Calu3 (cell line): ENCODE measurements at regions not wholly inside any gene's neighbourhood (a gene's known extent, or its start where the extent isn't known, plus 50 kb on each side); places are given as distances from the start of the nearest gene placed in this dataset.

Experiments used
- BruUV-seq: library from RNA; stranded (reverse); fragments of 400-500 nt; replicated peaks from 2 replicates; lab custom pipeline; 2021; lab: Mats Ljungman, UMichigan
- CTCF ChIA-PET: fragments of 300-600 bp; sonication (Branson Sonifier 250); formaldehyde crosslinking; loops from one replicate; lab custom pipeline; 2022; ENCODE audit warnings: antibody characterized with exemption; lab: Charles Lee
- DNase-seq: peaks from one replicate; pipeline ENCODE4 v3.0.0; 2022
- H3K27ac Mint-ChIP-seq: one replicate; pipeline ENCODE4 v1.8.0; 2022; ENCODE audit warnings: mixed read lengths; ENCODE audit not compliant: unreplicated experiment
- H3K27me3 Mint-ChIP-seq: one replicate; pipeline ENCODE4 v1.8.0; 2022; ENCODE audit warnings: mixed read lengths; ENCODE audit not compliant: unreplicated experiment
- H3K36me3 Mint-ChIP-seq: one replicate; pipeline ENCODE4 v1.8.0; 2022; ENCODE audit warnings: mild to moderate bottlenecking, moderate library complexity, mixed read lengths; ENCODE audit not compliant: insufficient read depth, unreplicated experiment
- H3K4me1 Mint-ChIP-seq: one replicate; pipeline ENCODE4 v1.8.0; 2022; ENCODE audit warnings: mild to moderate bottlenecking, low read depth, mixed read lengths; ENCODE audit not compliant: unreplicated experiment
- H3K4me3 Mint-ChIP-seq: one replicate; pipeline ENCODE4 v1.8.0; 2022; ENCODE audit warnings: mild to moderate bottlenecking, low read depth, moderate library complexity, mixed read lengths; ENCODE audit not compliant: unreplicated experiment
- H3K9me3 Mint-ChIP-seq: one replicate; pipeline ENCODE4 v1.8.0; 2022; ENCODE audit warnings: low read depth, mixed read lengths; ENCODE audit not compliant: unreplicated experiment
- intact Hi-C: fragments of 100-400 bp; cut with micrococcal nuclease; formaldehyde crosslinking; loops from one replicate; pipeline ENCODE4 v1.10.0; 2022; ENCODE audit not compliant: unreplicated experiment
- TF ChIP-seq, protein P1 (sequence below): fragments of 200-600 bp; IDR thresholded peaks from one replicate; pipeline ENCODE4 v1.8.0; 2022; ENCODE audit warnings: antibody characterized with exemption; ENCODE audit not compliant: unreplicated experiment

- Mint-ChIP-seq H3K27ac (peak overlapping the region; percentile 23), H3K4me3 (no peak overlapping the region), H3K36me3 (peaks cover 60% of the 10 kb centered on the region), H3K9me3 (no peaks in the 10 kb centered on the region), H3K27me3 (no peaks in the 10 kb centered on the region), H3K4me1 (peaks cover 13% of the 10 kb centered on the region)
- no peak for DNase-seq
- intact Hi-C loops, result no loop called here
- CTCF ChIA-PET, result interaction anchor here (0.6 kb wide), 1 partner anchor 43 kb away, joined by 3 read pairs; no protein-coding TSS in a partner anchor
- no TSS peak for BruUV-seq
- TF ChIP-seq, protein P1, sequence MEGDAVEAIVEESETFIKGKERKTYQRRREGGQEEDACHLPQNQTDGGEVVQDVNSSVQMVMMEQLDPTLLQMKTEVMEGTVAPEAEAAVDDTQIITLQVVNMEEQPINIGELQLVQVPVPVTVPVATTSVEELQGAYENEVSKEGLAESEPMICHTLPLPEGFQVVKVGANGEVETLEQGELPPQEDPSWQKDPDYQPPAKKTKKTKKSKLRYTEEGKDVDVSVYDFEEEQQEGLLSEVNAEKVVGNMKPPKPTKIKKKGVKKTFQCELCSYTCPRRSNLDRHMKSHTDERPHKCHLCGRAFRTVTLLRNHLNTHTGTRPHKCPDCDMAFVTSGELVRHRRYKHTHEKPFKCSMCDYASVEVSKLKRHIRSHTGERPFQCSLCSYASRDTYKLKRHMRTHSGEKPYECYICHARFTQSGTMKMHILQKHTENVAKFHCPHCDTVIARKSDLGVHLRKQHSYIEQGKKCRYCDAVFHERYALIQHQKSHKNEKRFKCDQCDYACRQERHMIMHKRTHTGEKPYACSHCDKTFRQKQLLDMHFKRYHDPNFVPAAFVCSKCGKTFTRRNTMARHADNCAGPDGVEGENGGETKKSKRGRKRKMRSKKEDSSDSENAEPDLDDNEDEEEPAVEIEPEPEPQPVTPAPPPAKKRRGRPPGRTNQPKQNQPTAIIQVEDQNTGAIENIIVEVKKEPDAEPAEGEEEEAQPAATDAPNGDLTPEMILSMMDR, result no peak
Measured at GRCh38 chr17:77382966-77383612, 242.3 kb downstream of the SEC14L1 start.

DNA sequence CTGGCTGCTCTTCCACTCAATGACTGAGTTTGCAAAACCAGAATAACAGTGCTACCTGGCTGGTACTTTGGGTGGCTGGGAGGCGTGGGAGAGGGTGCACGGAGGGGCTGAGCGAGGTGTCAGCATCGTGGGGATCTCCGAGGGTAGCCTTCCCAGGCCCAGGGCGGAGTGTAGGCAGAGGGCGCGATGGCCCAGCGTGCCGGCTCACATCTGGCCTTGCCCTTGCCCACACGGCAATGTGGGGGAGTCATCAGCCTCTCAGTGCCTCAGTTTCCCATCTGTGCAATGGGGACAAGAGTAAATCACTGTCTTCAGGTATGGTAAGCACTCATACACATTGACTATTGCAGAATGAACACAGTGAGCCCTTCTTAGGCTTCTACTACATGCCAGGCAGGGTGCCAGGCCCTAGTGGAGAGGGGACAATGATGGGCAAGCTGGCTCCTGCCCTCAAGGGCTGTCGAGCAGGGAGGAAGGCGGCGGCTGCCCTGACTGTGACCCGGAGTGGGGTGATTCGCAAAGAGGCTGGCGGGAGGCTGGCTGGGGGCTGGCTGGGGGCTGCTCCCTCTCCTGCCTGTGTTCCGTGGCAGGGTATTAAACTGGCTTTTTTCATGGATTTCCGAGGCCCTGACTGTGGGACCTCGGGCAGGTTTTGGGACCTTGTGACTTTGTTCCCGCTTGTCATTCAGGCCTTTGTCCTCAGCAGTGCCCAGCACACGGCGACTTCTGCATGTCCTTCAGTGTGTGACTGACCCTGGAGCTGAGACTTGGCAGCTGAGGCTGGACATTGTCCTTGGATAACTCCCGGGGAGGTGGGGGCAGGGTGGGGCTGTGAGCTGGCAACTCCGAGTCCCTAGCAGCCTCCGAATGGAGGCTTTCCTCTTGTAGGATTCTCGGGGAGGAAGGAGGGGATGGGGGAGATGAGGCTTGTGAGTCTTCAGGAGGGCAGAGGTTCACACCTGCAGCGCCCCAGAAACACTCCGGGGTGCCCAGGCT, 243.1 kb downstream of the SEC14L1 start:
- Mint-ChIP-seq H3K4me1 (peaks cover 21% of the 10 kb centered on the region), H3K27ac (peak overlapping the region; percentile 23), H3K36me3 (peaks cover 54% of the 10 kb centered on the region), H3K27me3 (no peaks in the 10 kb centered on the region), H3K4me3 (no peak overlapping the region), H3K9me3 (no peaks in the 10 kb centered on the region)
- BruUV-seq, result no TSS peak
- TF ChIP-seq, protein P1, result no peak
- no peak for DNase-seq
- intact Hi-C loops, result no loop called here
- CTCF ChIA-PET, result interaction anchor here (0.6 kb wide), 1 partner anchor 44 kb away, joined by 3 read pairs; no protein-coding TSS in a partner anchor

GRCh38 chr17:77385750-77386501, 245.2 kb downstream of the SEC14L1 start:
- Mint-ChIP-seq H3K36me3 (peaks cover 49% of the 10 kb centered on the region), H3K27me3 (no peaks in the 10 kb centered on the region), H3K9me3 (no peaks in the 10 kb centered on the region), H3K27ac (no peak overlapping the region), H3K4me3 (no peak overlapping the region), H3K4me1 (peaks cover 37% of the 10 kb centered on the region)
- CTCF ChIA-PET, result no interaction called here
- intact Hi-C loops, result no loop called here
- TF ChIP-seq, protein P1, result no peak
- BruUV-seq, result no TSS peak
- DNase-seq, result no peak

DNA sequence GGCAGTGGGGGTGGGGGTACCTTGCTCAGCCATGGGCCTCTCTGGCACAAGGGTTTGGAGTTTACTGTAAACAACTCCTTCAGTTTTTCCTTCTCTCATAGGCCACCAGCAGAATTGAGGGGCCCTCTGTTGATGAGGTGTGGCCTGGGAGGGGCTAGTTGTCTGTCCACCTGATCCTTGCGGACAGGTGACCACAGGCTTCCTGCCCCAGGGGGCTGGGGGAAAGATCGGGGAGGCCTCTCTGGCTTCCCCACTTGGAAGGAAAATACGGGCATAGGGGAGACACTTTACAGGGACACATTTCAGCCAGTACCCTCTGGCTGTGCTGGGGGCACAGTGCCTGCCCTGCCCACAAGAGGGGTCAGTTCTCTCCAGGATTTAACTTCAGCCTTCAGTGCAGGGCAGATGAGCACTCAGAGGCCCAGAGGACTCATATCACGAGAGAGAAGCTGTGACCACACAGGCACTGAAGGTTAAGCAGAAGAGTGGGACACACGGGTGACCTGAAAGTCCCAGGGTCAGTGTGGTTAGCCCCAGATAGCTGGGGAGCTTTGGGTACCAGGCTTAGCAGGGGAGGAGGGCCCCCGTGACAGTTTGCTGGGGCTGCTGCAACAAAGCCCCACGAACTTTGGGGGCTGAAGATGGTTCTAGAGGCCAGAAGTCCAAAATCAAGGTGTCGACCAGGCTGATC, 245.9 kb downstream of the SEC14L1 start:
- H3K27me3 Mint-ChIP-seq, result no peaks in the 10 kb centered on the region
- H3K4me3 Mint-ChIP-seq, result no peak overlapping the region
- no peak for DNase-seq
- CTCF ChIA-PET, result no interaction called here
- intact Hi-C loops, result no loop called here
- peaks cover 44% of the 10 kb centered on the region for H3K4me1 Mint-ChIP-seq
- TF ChIP-seq, protein P1, result no peak
- no peak overlapping the region for H3K27ac Mint-ChIP-seq
- BruUV-seq, result no TSS peak
- H3K36me3 Mint-ChIP-seq, result peaks cover 56% of the 10 kb centered on the region
- no peaks in the 10 kb centered on the region for H3K9me3 Mint-ChIP-seq
